Loucy (cell line): ENCODE measurements at regions not wholly inside any gene's neighbourhood (a gene's known extent, or its start where the extent isn't known, plus 50 kb on each side); places are given as distances from the start of the nearest gene placed in this dataset.

Experiments used
- EZH2phosphoT487 ChIP-seq: fragments of 200-600 bp; IDR thresholded peaks from 2 replicates; pipeline ENCODE4 v1.6.1; 2018; ENCODE audit warnings: antibody characterized with exemption, mild to moderate bottlenecking, moderate library complexity, borderline replicate concordance
- TF ChIP-seq, protein P1 (sequence below): fragments of 200-600 bp; sonication (generic); conservative IDR thresholded peaks from 2 replicates; pipeline ENCODE4 v1.5.1; 2014; ENCODE audit warnings: mild to moderate bottlenecking, antibody characterized with exemption, low read length

DNA sequence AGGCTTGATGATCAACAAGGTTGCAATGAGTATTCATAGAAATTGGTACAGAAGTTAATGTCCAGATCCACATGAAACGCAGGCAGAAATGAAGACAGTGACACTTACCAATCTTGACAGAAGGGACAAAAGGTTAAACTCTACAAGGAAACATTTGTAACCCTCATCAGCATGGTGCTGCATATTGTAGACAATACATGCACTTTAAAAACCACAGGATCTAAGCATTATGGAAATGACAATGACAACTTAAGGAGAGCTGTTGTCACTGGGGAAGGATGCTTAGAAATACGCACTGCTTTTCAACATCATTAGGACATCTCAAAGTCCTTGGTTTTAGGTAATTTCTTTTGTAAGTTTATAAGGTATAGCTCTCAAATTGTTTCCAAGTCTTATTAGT is 130.6 kb downstream of the ATP23 start:
- TF ChIP-seq, protein P1, sequence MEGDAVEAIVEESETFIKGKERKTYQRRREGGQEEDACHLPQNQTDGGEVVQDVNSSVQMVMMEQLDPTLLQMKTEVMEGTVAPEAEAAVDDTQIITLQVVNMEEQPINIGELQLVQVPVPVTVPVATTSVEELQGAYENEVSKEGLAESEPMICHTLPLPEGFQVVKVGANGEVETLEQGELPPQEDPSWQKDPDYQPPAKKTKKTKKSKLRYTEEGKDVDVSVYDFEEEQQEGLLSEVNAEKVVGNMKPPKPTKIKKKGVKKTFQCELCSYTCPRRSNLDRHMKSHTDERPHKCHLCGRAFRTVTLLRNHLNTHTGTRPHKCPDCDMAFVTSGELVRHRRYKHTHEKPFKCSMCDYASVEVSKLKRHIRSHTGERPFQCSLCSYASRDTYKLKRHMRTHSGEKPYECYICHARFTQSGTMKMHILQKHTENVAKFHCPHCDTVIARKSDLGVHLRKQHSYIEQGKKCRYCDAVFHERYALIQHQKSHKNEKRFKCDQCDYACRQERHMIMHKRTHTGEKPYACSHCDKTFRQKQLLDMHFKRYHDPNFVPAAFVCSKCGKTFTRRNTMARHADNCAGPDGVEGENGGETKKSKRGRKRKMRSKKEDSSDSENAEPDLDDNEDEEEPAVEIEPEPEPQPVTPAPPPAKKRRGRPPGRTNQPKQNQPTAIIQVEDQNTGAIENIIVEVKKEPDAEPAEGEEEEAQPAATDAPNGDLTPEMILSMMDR: no peak
- TF ChIP-seq EZH2phosphoT487: no peak
